Heart left ventricle (tissue), 16 donors: ENCODE measurements at regions not wholly inside any gene's neighbourhood (a gene's known extent, or its start where the extent isn't known, plus 50 kb on each side); places are given as distances from the start of the nearest gene placed in this dataset.

Experiments used
- ATAC-seq, 4 donors: fragments of 200-7000 bp; cut with Tn5 transposase; one replicate each; pipeline ENCODE4 v1.9.1; 2020 to 2022; ENCODE audit warnings: moderate library complexity in 4 of 4, mild to moderate bottlenecking in 3 of 4, moderate number of reproducible peaks in 1 of 4
- DNase-seq, 5 donors: peaks; one replicate each; pipeline ENCODE4 v3.0.0-alpha.2; 2020
- H3K27ac ChIP-seq, 12 donors: fragments of 200-600 bp; sonication (generic) in 4 of 12; one replicate each; pipeline versions ENCODE4 v1.5.0 to v1.8.0; 2016 to 2022; ENCODE audit warnings: mild to moderate bottlenecking in 2 of 12
- H3K27me3 ChIP-seq, 9 donors: fragments of 200-600 bp; sonication (generic) in 2 of 9; one replicate each; pipeline versions ENCODE4 v1.5.1 to v1.8.0; 2016 to 2022; ENCODE audit warnings: mild to moderate bottlenecking in 3 of 9
- H3K36me3 ChIP-seq, 9 donors: fragments of 200-600 bp; sonication (generic) in 2 of 9; one replicate each; pipeline versions ENCODE4 v1.5.0 to v1.8.0; 2018 to 2022; ENCODE audit warnings: mild to moderate bottlenecking in 2 of 9
- H3K4me1 ChIP-seq, 12 donors: fragments of 200-600 bp; sonication (generic) in 4 of 12; one replicate each; pipeline versions ENCODE4 v1.5.0 to v1.8.0; 2016 to 2022; ENCODE audit warnings: mild to moderate bottlenecking in 3 of 12
- H3K4me3 ChIP-seq, 12 donors: fragments of 200-600 bp; sonication (generic) in 4 of 12; one replicate each; pipeline versions ENCODE4 v1.5.0 to v1.8.0; 2017 to 2022; ENCODE audit warnings: mild to moderate bottlenecking in 9 of 12, moderate library complexity in 4 of 12
- H3K9me3 ChIP-seq, 12 donors: fragments of 200-600 bp; sonication (generic) in 4 of 12; one replicate each; pipeline versions ENCODE4 v1.5.0 to v1.8.0; 2016 to 2022; ENCODE audit warnings: mild to moderate bottlenecking in 1 of 12
- POLR2A ChIP-seq, 2 donors: fragments of 450-650 bp; IDR thresholded peaks; one replicate each; pipeline ENCODE4 v1.6.1; 2017; ENCODE audit warnings: antibody characterized with exemption in 2 of 2, mild to moderate bottlenecking in 2 of 2, moderate library complexity in 2 of 2
- WGBS, 4 donors: extraction: QIAGEN DNeasy Blood & Tissue Kit in 2 of 4; methylation state at CpG; one replicate each; pipeline versions ENCODE4 v1.1.5 to v1.1.7; 2013 to 2018; 5-methylcytosine and 5-hydroxymethylcytosine counted together
- intact Hi-C, 10 donors: fragments of 100-400 bp; cut with DNase I; formaldehyde crosslinking; loops; one replicate each; pipeline versions ENCODE4 v1.11.1 to v1.14.2; 2022
- TF ChIP-seq, protein P1 (sequence below), 12 donors: fragments of 200-600 bp; sonication (generic) in 4 of 12; IDR thresholded peaks; one replicate each; pipeline versions ENCODE4 v1.5.0 to v1.8.0; 2018 to 2022; ENCODE audit warnings: antibody characterized with exemption in 12 of 12, mild to moderate bottlenecking in 5 of 12
- donor health status: ischemic (EF 13 %, LVEDD 7.1; RV severe dilation, severe dysfunction).
- donor health status: healthy with polysubstance abuse.
- donor health status: DM: no; HTN: yes; CAD: no.
- donor health status: DM: no; HTN: no; CAD: no.
- donor health status: ischemic (EF 25% LVEDD 6.9; RV normal size, moderate dysfunction).
- donor health status: ischemic (EF 25% LVEDD 5.7; RV mildly dilated, moderate dysfunction).
- donor health status: healthy.
- donor health status: DM: yes; HTN: yes; CAD: no.
- donor health status: ischemic (EF 35%, LVEDD 5.7; RV mildly dilated, moderate dysfunction).
- donor health status: nonischemic (EF 11% LVEDD 7.7; RV severe dilation, severe dysfunction).
- donor health status: DM: yes; HTN: yes; CAD: no.
- donor health status: PGD.
- donor health status: ischemic (EF 29% LVEDD 5.4; RV normal size, mild dysfunction).
- donor health status: nonischemic (EF 23%, LVEDD 6.1; RV moderate dilation, normal function).

GRCh38 chr19:5240011-5240410, 100.6 kb downstream of the PTPRS start:
- DNase-seq = no peak
- intact Hi-C loops = no loop called here
- TF ChIP-seq POLR2A (IDR thresholded peaks at IDR 0.05) = no peak
- TF ChIP-seq, protein P1, sequence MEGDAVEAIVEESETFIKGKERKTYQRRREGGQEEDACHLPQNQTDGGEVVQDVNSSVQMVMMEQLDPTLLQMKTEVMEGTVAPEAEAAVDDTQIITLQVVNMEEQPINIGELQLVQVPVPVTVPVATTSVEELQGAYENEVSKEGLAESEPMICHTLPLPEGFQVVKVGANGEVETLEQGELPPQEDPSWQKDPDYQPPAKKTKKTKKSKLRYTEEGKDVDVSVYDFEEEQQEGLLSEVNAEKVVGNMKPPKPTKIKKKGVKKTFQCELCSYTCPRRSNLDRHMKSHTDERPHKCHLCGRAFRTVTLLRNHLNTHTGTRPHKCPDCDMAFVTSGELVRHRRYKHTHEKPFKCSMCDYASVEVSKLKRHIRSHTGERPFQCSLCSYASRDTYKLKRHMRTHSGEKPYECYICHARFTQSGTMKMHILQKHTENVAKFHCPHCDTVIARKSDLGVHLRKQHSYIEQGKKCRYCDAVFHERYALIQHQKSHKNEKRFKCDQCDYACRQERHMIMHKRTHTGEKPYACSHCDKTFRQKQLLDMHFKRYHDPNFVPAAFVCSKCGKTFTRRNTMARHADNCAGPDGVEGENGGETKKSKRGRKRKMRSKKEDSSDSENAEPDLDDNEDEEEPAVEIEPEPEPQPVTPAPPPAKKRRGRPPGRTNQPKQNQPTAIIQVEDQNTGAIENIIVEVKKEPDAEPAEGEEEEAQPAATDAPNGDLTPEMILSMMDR (IDR thresholded peaks at IDR 0.05) = no peak
- ATAC-seq = no peak
- no peak overlapping the region for H3K4me3 ChIP-seq
- no peaks in the 10 kb centered on the region for H3K9me3 ChIP-seq
- H3K27ac ChIP-seq = no peak overlapping the region
- H3K4me1 ChIP-seq = no peaks in the 10 kb centered on the region
- WGBS, 4 donors = 89 to 96% (median 93%) methylated on average over 21 to 22 of the region's 22 CpGs
- H3K27me3 ChIP-seq = no peaks in the 10 kb centered on the region
- peaks cover 0 to 77% (median 30%) of the 10 kb centered on the region in 9 donors for H3K36me3 ChIP-seq

GRCh38 chr19:5238700-5239099, 101.9 kb downstream of the PTPRS start:
- TF ChIP-seq, protein P1 (IDR thresholded peaks at IDR 0.05) = no peak
- TF ChIP-seq POLR2A (IDR thresholded peaks at IDR 0.05) = no peak
- WGBS, 4 donors = 90 to 95% (median 94%) methylated on average over 22 to 33 of the region's 33 CpGs
- no peaks in the 10 kb centered on the region for H3K4me1 ChIP-seq
- no peaks in the 10 kb centered on the region for H3K9me3 ChIP-seq
- peaks cover 0 to 67% (median 22%) of the 10 kb centered on the region in 9 donors for H3K36me3 ChIP-seq
- intact Hi-C loops = no loop called here
- no peak overlapping the region for H3K4me3 ChIP-seq
- no peaks in the 10 kb centered on the region for H3K27me3 ChIP-seq
- H3K27ac ChIP-seq = no peak overlapping the region
- ATAC-seq (no peak), DNase-seq (no peak)

- H3K4me1 ChIP-seq = no peaks in the 10 kb centered on the region
- intact Hi-C loops = no loop called here
- H3K27ac ChIP-seq = no peak overlapping the region
- TF ChIP-seq, protein P1 (IDR thresholded peaks at IDR 0.05) = no peak
- TF ChIP-seq POLR2A (IDR thresholded peaks at IDR 0.05) = no peak
- H3K36me3 ChIP-seq = peaks cover 0 to 60% (median 19%) of the 10 kb centered on the region in 9 donors
- 93 to 96% (median 95%) methylated on average over 26 of the region's 26 CpGs for WGBS, 4 donors
- no peaks in the 10 kb centered on the region for H3K27me3 ChIP-seq
- no peak for ATAC-seq
- H3K4me3 ChIP-seq = no peak overlapping the region
- DNase-seq = no peak
- no peaks in the 10 kb centered on the region for H3K9me3 ChIP-seq
Measured at GRCh38 chr19:5237939-5238480, 102.6 kb downstream of the PTPRS start.

- no peak for ATAC-seq
- no peak for DNase-seq
- Histone ChIP-seq H3K9me3 (no peaks in the 10 kb centered on the region), H3K4me3 (no peak overlapping the region), H3K4me1 (no peaks in the 10 kb centered on the region), H3K27me3 (no peaks in the 10 kb centered on the region), H3K36me3 (peaks cover 0 to 54% (median 19%) of the 10 kb centered on the region in 9 donors), H3K27ac (no peak overlapping the region)
- intact Hi-C loops = no loop called here
- no peak for TF ChIP-seq POLR2A (IDR thresholded peaks at IDR 0.05)
- TF ChIP-seq, protein P1 (IDR thresholded peaks at IDR 0.05) = no peak
- WGBS, 4 donors = 96 to 98% (median 97%) methylated on average over 18 to 35 of the region's 35 CpGs
Measured at GRCh38 chr19:5237190-5237780, 103.3 kb downstream of the PTPRS start.
